Loucy (cell line): ENCODE measurements at regions not wholly inside any gene's neighbourhood (a gene's known extent, or its start where the extent isn't known, plus 50 kb on each side); places are given as distances from the start of the nearest gene placed in this dataset.

Experiments
- H2AFZ ChIP-seq: fragments of 200-600 bp; sonication (generic); 2 replicates; pipeline ENCODE4 v1.6.0; 2016; ENCODE audit warnings: antibody characterized with exemption, mild to moderate bottlenecking, low read length, moderate library complexity
- H3F3A ChIP-seq: fragments of 200-600 bp; 2 replicates; pipeline ENCODE4 v1.6.0; 2016; ENCODE audit warnings: antibody characterized with exemption, low read depth, mild to moderate bottlenecking
- H3K27me3 ChIP-seq: fragments of 200-600 bp; sonication (generic); 2 replicates; pipeline ENCODE4 v1.6.1; 2014; ENCODE audit warnings: low read length, mild to moderate bottlenecking; ENCODE audit not compliant: insufficient read depth, poor library complexity, severe bottlenecking
- H3K36me3 ChIP-seq: fragments of 200-600 bp; sonication (generic); 2 replicates; pipeline ENCODE4 v1.6.1; 2016; ENCODE audit warnings: low read length; ENCODE audit not compliant: insufficient read depth
- H3K4me1 ChIP-seq: fragments of 200-600 bp; sonication (generic); 2 replicates; pipeline ENCODE4 v1.5.1; 2014; ENCODE audit warnings: low read length, mild to moderate bottlenecking; ENCODE audit not compliant: insufficient read depth, poor library complexity, severe bottlenecking
- H3K4me2 ChIP-seq: fragments of 200-600 bp; sonication (generic); 2 replicates; pipeline ENCODE4 v1.6.0; 2014; ENCODE audit warnings: antibody characterized with exemption, low read length, low read depth, mild to moderate bottlenecking; ENCODE audit not compliant: poor library complexity, severe bottlenecking
- H3K4me3 ChIP-seq: fragments of 200-600 bp; sonication (generic); 2 replicates; pipeline ENCODE4 v1.5.1; 2014; ENCODE audit warnings: low read length, mild to moderate bottlenecking, mixed read lengths; ENCODE audit not compliant: poor library complexity, severe bottlenecking
- H3K79me2 ChIP-seq: fragments of 200-600 bp; sonication (generic); 2 replicates; pipeline ENCODE4 v1.6.1; 2014; ENCODE audit warnings: low read length; ENCODE audit not compliant: insufficient read depth
- H3K9ac ChIP-seq: fragments of 200-600 bp; sonication (generic); 2 replicates; pipeline ENCODE4 v1.6.0; 2014; ENCODE audit warnings: mild to moderate bottlenecking, low read depth, low read length, moderate library complexity; ENCODE audit not compliant: poor library complexity, severe bottlenecking
- H3K9me2 ChIP-seq: fragments of 200-600 bp; sonication (generic); replicated peaks from 2 replicates; pipeline ENCODE4 v1.6.1; 2016; ENCODE audit warnings: low read depth, low read length, mixed read lengths
- H3K9me3 ChIP-seq: fragments of 200-600 bp; sonication (generic); 2 replicates; pipeline ENCODE4 v1.6.1; 2014; ENCODE audit warnings: mild to moderate bottlenecking, antibody characterized with exemption, low read length, low read depth; ENCODE audit not compliant: insufficient read depth
- H4K20me1 ChIP-seq: fragments of 200-600 bp; sonication (generic); 2 replicates; pipeline ENCODE4 v1.6.0; 2014; ENCODE audit warnings: antibody characterized with exemption, low read length, mild to moderate bottlenecking; ENCODE audit not compliant: insufficient read depth, poor library complexity, severe bottlenecking
- EZH2phosphoT487 ChIP-seq: fragments of 200-600 bp; IDR thresholded peaks from 2 replicates; pipeline ENCODE4 v1.6.1; 2018; ENCODE audit warnings: antibody characterized with exemption, mild to moderate bottlenecking, moderate library complexity, borderline replicate concordance
- TF ChIP-seq, protein P1 (sequence below): fragments of 200-600 bp; sonication (generic); conservative IDR thresholded peaks from 2 replicates; pipeline ENCODE4 v1.5.1; 2014; ENCODE audit warnings: mild to moderate bottlenecking, antibody characterized with exemption, low read length

DNA sequence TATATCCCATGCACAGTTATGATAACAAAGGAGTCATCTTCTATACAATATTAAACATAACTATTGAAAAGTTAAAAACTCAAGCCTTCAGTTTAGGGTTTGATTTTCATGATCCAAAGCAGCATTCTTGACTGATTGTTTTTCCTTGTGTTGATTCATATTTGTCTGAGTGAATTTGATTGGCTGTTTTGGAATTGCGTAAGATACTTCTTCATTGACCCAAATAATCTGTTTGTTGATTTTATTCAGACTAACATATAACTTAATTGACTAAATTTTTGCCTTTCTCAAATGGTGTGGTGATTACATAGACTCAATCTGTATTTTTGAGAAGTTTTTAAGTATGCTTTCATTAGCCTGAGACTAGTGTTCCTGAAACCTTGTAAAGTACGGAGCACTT, 305.7 kb upstream of the TNP1 start:
- TF ChIP-seq EZH2phosphoT487: no peak
- TF ChIP-seq, protein P1, sequence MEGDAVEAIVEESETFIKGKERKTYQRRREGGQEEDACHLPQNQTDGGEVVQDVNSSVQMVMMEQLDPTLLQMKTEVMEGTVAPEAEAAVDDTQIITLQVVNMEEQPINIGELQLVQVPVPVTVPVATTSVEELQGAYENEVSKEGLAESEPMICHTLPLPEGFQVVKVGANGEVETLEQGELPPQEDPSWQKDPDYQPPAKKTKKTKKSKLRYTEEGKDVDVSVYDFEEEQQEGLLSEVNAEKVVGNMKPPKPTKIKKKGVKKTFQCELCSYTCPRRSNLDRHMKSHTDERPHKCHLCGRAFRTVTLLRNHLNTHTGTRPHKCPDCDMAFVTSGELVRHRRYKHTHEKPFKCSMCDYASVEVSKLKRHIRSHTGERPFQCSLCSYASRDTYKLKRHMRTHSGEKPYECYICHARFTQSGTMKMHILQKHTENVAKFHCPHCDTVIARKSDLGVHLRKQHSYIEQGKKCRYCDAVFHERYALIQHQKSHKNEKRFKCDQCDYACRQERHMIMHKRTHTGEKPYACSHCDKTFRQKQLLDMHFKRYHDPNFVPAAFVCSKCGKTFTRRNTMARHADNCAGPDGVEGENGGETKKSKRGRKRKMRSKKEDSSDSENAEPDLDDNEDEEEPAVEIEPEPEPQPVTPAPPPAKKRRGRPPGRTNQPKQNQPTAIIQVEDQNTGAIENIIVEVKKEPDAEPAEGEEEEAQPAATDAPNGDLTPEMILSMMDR: no peak
- Histone ChIP-seq H2AFZ (no peak overlapping the region), H4K20me1 (no peaks in the 10 kb centered on the region), H3K27me3 (no peaks in the 10 kb centered on the region), H3K4me3 (no peak overlapping the region), H3K4me1 (peaks cover 35% of the 10 kb centered on the region), H3K9me3 (no peaks in the 10 kb centered on the region), H3K4me2 (no peak overlapping the region), H3K36me3 (no peaks in the 10 kb centered on the region), H3F3A (no peaks in the 10 kb centered on the region), H3K9ac (no peak overlapping the region), H3K79me2 (no peaks in the 10 kb centered on the region), H3K9me2 (no peaks in the 10 kb centered on the region)

DNA sequence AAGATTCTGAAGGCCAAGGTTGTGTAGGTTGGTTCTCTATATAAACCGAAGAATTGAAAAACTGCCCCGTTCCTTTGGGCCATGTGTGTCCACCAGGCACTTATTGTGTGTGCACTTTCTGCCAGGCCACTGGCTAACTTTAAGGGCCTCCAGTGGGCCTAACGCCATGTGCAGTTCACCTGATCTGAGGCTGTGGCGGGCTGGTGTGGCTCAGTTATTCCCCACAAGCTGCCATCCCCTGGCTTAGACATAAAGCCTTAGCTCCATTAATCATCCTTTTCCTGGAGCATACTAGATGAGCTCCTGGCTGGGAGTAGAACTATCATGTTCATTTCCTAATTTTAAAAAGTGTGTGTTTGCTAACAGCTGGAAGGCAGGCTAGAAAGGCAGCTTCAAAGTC, 304.1 kb upstream of the TNP1 start:
- no peaks in the 10 kb centered on the region for H4K20me1 ChIP-seq
- H3K9ac ChIP-seq: no peak overlapping the region
- no peaks in the 10 kb centered on the region for H3K27me3 ChIP-seq
- H3K36me3 ChIP-seq: no peaks in the 10 kb centered on the region
- no peaks in the 10 kb centered on the region for H3F3A ChIP-seq
- no peaks in the 10 kb centered on the region for H3K79me2 ChIP-seq
- H3K4me1 ChIP-seq: peaks cover 39% of the 10 kb centered on the region
- H2AFZ ChIP-seq: no peak overlapping the region
- no peak overlapping the region for H3K4me3 ChIP-seq
- H3K9me2 ChIP-seq: no peaks in the 10 kb centered on the region
- H3K9me3 ChIP-seq: no peaks in the 10 kb centered on the region
- TF ChIP-seq, protein P1: no peak
- no peak for TF ChIP-seq EZH2phosphoT487
- no peak overlapping the region for H3K4me2 ChIP-seq

DNA sequence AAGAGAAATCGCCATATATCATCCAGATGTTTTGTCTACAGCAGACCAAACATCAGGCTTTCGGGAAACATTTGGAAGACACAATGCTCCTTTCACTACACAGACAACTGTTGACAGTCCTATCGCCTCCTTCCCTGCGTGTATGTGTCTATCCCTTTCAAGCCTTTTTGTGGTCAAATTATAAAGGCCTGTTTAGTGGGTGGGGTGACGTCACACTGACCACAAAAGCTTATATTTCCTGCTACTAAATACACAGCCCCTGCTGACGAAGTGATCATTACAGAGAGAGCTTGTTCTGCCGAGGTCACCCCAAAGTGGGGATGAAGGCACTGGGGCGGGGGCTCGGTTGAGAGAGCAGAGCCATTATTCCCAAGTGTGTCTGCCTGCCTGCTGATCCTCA, 302.7 kb upstream of the TNP1 start:
- H4K20me1 ChIP-seq: no peaks in the 10 kb centered on the region
- no peaks in the 10 kb centered on the region for H3K9me3 ChIP-seq
- H3K36me3 ChIP-seq: no peaks in the 10 kb centered on the region
- peak overlapping the region; percentile 65 for H3K9ac ChIP-seq
- peaks cover 52% of the 10 kb centered on the region for H3K4me1 ChIP-seq
- H3K4me3 ChIP-seq: peak overlapping the region; percentile 60
- H3K4me2 ChIP-seq: peak overlapping the region; percentile 71
- no peaks in the 10 kb centered on the region for H3K27me3 ChIP-seq
- H3F3A ChIP-seq: 0 out of 2 replicates have a peak, but pooled peaks cover 3% of the 10 kb centered on the region
- TF ChIP-seq, protein P1: no peak
- TF ChIP-seq EZH2phosphoT487: no peak
- H3K79me2 ChIP-seq: no peaks in the 10 kb centered on the region
- no peak overlapping the region for H2AFZ ChIP-seq
- H3K9me2 ChIP-seq: no peaks in the 10 kb centered on the region
